ENCODE measurements at regions not wholly inside any gene's neighbourhood (a gene's known extent, or its start where the extent isn't known, plus 50 kb on each side); places are given as distances from the start of the nearest gene placed in this dataset.
"Not testable (repeated sequence)": the region's sequence is repeated elsewhere in the genome, so short reads cannot be mapped to it uniquely, and the experiment has no call there.

DNA sequence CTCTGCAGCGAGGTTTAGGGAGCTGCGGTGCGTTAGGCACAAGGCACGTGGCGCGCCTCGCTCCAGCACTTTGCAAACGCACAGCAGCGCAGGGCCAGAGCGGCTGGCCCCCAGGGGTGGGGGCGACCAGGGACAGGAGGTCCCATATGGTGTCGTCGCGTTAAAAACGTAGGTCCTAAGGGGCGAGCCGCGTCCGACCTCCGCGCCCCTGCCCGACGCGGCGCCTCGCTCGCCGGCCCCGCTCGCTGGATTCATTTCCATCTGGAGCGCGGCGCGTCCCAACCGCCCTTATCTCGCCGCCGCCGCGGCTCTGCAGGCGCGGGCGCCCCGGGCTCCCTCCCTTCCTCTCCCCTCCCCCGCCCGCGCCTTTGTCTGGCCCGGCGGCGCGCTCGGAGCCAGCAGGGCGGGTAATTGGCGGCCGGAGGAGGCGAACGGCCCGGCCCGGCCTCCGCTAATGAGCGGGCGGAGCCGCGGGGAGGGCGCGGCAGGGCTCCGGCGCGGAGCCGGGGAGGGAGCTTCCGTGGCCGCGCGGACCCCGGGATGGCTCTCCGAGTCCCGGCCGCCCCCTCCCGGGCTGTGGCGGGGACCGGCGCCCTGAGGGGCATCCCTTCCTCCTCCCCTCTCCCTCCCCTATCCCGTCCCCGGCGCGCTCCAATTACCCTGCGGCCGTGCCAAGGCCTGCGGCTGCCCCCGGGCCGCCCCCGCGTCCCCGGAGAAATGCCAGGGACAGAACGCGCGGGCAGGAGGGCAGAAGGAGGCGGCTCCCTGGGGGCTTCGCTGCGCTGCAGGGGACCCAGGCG lies 409.0 kb downstream of the BCOR start:
- DNase-seq: no peak

DNA sequence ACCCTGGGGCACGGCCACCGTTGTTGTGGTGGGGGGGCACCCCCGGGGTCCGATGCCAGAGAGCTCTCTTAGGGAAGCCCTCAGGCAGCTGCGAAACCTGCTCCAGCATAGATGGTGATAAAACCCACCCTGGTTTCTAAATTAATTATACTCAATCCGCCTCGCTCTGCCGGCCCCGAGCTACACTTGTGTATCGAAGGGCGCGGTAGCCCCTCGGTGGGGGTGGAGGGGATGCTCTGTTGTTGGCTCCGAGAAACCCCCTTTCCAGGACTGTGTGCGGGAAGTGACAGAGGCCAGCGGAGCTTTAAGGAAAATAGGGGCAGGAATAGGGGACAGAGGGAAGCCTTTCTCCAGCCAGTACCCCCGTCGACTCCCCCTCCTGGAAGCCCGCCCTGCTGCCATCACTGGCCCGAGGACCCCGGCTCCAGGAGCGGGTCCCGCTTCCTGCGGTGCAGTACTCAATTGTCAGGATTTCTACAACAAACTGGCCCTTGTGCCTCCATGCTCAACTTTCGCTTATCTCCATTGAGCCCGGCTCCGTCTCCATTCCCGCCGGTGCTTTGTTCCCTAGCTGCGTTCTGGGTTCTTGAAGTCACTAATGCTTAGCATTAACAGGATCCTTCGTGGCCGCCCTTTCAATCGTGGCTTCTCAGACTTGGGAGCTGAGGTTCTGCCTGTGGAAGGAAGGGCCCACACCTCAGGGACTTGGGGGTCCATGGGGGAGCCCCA lies 408.2 kb downstream of the BCOR start:
- DNase-seq: no peak

DNA sequence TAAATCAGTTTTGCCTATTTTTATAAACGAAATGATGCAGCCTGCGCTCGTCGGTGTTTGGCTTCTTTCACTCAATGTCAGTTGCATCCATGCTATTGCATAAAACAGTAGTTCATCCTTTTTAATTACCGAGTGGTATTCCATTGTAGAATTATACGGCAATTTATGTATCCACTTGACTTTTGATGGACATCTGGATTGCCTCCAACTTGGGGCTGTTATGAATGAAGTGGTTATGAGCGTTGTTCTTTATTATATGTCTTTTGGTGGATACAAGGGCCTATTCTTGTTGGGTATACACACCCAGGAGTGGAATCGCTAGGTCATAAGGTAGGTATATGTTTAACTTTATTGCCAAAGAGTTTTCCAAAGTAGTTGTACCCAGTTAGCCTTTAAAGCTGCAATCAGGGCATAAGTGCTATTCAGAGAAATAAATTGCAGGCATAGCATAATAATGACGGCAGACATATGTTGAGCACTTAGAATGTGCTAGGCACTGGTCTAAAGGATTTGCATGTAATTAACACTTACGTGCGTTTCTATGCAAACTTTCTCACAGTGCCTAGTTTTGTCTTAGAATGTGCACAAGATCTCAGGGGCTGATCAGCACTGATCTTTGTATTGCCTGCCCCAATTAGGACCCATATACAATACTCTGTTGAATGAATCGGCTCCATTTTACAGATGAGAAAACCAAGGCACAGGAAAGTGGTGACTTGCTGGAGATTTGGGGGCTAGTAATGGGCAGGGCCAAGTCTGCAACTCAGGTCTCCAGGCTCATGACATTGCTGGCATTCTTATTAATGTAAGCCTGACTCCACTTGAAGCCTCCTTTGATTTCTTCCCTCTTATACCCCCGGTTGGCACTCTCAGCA lies 407.0 kb downstream of the BCOR start:
- peak; percentile 75 for DNase-seq

DNA sequence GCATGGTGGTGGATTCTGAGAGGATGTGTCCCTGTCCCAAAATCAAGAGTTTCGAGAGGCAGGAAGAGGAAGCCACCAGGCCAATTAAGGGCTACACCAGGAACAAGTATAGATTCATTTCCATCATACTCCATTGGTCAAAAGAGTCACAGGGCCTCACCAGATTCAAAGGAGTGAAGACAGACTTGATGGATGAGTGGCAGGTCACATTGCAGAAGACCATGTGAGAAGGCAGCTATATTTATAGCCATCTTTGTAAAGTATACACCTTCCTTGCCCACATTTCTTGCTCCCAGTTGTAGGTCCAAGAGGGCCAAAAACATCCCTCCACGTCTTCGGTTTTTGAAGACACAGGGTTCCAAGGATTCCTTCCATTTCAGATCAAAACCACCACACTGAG lies 406.0 kb downstream of the BCOR start:
- DNase-seq: no peak

DNA sequence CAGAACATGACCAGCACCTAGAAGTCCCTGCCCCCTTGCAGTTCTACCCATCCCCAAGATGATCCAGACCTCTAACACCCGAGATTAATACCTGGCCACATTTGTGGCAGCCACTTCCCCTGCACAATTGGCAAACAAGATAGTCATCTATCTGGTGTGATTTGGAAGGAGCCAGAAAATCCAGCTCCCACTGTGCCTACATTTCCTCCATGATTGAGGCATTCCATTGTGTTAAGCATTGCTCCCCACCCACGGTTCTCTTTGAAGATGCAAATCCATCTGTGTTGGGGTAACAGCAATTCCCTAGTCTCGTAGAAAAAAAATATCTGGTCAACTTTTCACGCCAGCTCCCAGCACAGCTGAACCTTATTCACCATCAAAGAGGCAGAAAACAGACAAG lies 405.0 kb downstream of the BCOR start:
- DNase-seq: no peak

DNA sequence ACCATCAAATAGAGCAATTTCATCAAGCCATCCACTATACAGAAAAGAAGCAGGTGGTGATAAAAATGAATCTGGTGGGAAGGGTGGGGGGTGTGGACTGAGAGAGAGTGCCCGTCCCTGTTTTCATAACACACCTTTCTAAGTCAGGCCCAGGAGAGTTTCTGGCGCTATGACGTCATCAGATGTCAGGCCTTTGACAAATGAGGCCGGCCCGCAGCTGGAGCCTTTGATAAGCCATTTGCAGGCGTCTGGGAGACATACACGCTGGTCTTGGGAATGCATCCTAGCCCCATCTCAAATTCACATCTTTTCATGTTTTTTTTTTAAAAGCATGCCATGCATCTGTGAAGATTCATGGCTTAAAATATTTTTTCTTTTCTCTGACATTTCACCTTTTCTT lies 404.5 kb downstream of the BCOR start:
- DNase-seq: no peak

DNA sequence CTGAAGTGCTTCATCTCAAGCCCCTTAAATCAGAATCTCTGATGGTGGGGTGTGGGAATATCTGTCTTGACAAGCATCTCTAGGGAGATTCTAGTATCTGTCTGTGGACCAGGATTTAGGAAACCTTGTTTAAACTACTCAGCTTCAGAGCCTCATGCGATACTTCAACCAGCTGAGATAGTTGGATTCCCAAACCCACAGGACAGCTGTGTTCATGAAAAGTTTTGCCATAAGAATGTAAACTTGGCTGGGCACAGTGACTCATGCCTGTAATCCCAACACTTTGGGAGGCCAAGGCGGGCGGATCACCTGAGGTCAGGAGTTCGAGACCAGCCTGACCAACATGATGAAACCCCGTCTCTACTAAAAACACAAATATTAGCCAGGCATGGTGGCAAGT lies 395.1 kb downstream of the BCOR start:
- not testable (repeated sequence) for DNase-seq

DNA sequence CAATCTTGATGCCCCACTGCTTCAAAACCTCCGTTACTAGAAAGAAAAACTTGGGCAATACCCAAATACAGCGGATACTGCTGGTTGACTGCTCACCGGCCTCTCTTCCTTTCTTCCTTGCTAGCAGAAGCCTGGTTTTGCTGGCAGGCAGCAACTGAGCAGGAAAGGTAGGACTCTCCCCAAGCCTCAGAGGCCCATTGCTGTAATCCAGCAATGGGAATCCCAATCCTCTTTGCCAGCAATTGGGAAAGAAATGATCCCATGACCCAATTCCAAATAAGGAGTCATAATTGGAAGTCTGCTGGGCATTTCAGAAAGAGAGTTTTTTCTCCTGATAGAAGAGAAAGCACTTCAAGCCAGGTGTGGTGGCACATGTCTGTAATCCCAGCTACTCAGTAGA lies 394.5 kb downstream of the BCOR start:
- no peak for DNase-seq

DNA sequence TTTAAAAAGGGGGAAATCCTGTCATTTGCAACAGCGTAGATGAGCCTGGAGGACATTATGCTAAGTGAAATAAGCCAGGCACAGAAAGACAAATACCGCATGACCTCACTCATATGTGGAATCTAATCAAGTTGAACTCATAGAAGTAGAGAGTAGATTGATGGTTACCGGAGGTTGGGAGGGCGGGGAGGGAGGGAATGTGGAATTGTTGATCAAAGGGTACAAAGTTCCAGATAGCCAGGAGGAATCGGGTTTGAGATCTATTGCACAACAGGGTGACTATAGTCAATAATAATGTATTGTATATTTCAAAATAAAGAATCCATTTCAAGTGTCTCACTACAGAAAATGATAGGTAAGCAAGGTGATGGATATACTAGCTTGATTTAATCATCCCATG lies 393.2 kb downstream of the BCOR start:
- DNase-seq: no peak

DNA sequence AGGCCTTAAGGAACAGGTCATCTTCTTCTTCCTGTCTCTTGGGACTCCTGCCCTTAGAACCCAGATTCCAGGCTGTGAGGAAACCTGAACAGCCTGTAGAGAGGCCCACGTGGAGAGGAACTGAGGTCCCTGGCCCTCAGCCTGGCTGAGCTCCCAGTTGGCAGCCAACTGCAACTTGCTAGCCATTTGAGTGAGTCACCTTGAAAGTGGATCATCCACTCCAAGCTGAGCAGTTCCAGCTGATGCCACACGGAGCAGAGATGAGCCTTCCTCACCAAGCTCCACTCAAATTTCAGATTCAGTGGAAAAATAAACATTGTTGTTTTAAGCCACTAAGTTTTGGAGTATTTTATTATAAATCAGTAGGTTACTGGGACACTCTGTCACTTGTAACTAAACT lies 392.5 kb downstream of the BCOR start:
- no peak for DNase-seq

DNA sequence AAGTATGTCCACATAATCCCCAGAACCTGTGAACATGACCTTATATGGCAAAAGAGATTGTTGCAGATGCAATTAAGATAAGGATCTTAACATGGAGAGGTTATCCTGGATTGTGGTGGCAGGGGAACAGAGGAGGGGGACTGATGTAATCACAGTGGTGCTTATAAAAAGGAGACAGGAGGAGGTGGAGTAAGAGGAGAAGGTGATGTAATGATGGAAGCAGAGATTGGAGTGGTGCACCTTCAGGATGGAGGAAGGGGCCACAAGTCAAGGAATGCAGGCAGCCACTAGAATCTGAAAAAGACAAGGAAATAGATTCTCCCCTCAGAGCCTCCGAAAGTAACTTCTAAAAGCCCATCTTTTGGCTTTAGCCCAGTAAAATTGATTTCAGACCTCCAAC lies 388.4 kb downstream of the BCOR start:
- no peak for DNase-seq

DNA sequence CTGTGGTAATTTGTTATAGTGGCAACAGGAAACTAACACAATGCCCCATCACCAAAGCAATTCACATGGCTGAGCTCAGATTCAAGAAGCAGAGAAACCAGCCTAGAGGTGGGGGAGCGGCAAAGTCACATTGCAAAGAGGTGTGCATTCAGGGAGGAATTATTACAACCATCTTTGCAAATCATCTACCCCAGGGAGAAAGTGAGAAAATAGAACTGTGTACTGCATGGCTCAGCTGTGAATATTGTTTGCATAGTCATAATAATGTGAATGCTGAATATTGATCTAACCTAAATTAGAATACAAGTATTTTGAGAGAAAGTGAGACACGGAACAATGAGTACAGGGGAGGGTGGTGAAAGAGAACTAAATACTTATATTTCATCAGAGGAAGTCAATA lies 387.9 kb downstream of the BCOR start:
- no peak for DNase-seq

DNA sequence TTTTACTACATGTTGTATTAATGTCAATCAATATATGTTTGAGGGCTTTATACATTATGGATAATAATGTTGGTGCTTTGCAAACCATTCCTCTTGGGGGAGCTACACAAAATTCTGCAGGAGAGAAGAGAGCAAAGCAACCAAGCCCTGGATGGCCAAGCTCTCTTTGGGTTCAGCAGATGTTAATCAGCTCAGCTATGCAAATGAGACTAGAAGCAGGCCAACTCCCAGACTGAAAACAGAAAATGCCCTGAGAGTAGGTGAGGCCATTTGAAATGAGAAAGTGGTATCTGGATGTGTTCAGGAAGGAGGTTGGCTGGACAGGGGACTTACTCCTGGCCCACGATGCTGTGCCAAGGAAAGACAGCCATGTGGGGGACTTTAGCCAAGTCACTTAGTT lies 387.0 kb downstream of the BCOR start:
- no peak for DNase-seq

DNA sequence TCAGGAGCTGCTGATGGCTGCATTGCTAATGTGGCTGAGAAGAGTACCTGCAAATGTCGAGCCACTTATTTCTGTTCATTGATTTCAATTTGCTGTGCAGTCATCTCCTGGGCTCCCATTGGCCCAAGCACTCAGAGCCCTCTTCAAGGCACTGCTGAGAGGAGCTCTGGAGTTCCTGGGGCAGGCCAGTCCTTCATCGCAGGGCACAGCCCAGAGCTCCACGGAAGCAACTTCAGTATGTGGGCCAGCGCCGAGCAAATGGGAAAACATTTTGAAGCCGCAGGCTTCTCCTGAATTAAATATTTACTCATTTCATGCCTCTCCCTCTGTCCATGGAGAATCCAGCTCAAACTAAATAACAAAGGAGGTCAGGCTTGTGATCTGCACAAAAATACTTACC lies 383.3 kb downstream of the BCOR start:
- no peak for DNase-seq

DNA sequence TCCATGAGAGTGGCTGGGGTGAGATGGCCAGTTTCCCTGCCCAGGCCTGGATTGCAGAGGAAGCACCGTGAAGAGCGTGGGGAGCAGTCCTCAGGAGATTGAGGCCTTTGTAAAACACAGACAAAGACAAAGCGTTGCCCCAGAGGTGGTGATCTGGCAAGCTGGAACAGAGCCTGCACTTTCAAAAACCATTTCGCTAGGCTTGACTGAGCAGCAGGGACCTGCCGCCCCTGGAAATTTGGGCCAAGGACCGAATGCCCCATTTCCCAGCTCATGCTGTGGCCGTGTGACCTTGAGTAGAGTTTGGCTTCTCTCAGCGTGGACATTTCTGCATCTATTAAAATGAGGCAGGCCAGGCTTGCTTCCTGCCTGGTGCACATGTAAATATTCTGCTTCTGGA lies 381.4 kb downstream of the BCOR start:
- DNase-seq: no peak

DNA sequence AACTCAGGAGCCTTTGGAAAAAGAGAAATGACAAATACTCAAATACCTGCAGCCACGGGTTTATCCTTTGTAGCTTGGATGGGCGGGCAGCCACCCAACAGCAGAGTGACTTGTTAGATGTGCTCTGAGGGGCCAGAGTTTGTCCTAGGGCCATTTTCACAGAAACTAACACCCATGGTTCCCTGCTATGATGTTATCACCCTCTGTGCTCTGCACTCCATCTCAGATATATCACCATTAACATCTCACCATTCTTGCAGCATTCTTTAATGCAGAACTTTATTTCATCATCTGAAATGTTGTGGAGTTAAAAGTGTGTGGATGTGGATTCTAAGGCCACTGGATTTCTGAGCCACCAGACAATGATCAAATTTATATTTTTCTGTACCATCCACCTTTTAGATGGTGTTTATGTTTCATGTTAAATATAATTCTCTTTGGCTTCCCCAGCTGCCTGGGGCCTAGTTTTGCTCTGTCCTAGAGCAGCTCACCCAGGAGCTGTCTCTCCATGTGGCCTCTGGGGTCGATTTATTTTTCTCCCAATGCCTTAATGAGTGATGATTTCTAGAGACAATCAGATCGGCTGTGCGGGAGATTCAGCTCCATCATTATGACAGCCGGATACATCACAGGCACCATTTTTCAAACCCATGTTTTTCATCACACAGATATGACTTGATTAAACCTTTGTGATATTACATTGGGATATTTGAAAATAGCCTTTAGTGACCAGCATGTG lies 380.8 kb downstream of the BCOR start:
- no peak for DNase-seq

DNA sequence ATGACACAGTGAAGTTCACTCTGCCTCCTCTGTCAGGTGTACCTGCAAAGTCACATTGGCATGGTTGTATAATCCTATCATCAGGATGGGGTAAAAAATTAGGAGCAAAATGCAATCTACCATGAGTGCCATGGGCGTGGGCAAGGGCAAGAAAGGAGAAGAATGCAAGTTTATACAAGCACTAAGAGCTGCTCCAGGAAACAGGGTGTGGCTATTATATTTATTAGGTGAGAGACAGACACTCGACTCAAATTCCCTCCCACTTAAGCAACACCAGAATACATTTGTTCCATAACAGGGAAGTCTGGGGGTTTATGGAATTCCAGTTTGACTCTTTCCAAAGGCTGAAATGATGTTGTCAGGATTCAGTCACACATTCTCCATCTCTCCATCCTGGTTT lies 378.8 kb downstream of the BCOR start:
- no peak for DNase-seq

DNA sequence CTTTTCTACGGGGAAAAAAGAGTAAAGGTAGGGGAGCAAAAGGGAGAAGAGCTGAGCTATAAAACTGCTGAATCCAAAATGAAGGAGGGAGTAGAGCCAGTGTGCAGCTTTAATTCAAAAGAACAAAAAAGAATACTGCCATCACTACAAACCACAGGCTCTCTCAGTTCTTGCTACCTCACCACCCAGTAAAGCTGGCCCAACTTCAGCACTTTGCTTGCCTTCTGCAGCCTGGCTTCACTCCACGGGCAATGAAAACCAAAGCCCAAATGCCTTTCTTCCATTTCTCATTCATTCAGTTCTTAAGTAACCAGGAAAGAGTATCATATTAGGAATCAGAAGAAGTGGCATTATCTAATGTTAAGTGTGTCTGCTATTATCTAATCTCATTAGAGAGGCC lies 376.8 kb downstream of the BCOR start:
- no peak for DNase-seq

DNA sequence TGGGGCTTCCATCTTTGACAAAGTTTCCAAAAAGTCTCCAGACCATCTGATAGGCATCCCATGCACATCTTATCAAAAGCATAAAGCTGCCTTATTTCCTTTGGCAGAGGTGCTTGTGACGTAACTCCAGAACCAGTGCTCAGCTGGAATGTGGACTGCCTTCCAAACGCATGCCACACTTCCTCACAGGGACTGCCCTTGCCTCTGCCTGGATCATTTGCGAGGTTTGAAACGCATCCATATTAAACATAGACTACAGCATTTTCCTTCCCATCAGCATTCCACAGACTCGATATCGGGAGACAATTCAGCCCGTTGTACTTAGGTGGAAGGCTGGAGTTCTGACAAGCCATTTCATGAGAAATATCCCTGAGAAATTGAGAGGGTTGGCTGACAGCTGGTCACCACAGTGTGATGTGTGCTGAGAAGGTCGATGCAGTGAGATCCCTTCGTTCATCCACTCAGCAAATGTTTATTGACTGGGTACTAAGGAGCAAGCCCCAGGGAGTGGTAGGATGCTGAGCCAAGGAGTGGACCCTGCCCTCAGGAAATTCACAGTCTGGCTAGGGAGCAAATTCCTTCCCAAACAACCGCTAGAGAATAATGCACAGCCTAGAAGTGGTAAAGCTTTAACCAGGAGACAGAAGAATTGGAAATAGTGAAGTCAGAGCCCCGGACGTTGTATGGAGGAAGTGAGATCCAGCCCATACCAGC lies 376.0 kb downstream of the BCOR start:
- no peak for DNase-seq

DNA sequence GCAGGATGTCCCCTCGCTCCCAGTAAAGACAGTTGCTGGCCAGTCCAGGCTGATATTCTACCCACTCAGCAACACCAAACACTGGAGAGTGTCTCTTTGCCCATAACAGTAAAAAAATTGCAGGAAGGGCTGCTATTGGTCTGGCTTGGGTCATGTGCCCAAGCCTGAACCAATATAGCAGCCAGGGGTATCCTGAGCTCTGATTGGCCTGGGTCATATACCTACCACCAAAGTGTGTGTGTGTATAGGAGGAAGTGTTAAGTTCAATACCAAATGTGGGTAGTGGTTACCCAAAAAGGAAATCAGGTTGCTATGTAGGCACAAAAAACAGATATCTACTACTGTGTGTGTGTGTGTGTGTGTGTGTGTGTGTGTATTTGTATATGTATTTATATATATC lies 373.2 kb downstream of the BCOR start:
- no peak for DNase-seq

DNA sequence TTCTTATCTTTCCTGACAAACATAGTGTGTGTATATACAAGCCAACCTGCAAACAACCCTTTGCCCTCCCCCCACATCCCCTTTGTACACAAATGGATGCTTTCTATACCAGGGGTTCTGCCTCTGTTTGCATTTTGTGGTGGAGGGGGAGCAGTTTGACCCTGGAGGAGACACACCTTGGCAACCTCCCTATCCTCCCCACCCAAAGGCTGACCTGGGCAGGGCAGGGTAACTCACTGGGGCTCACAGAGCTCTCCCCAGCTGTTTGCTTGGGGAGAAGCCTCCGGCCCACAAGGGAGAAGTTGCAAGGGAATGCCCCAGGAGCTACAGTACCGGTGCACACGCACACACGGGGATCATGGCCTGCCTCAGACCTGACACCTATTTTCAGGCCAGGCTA lies 372.6 kb downstream of the BCOR start:
- no peak for DNase-seq

DNA sequence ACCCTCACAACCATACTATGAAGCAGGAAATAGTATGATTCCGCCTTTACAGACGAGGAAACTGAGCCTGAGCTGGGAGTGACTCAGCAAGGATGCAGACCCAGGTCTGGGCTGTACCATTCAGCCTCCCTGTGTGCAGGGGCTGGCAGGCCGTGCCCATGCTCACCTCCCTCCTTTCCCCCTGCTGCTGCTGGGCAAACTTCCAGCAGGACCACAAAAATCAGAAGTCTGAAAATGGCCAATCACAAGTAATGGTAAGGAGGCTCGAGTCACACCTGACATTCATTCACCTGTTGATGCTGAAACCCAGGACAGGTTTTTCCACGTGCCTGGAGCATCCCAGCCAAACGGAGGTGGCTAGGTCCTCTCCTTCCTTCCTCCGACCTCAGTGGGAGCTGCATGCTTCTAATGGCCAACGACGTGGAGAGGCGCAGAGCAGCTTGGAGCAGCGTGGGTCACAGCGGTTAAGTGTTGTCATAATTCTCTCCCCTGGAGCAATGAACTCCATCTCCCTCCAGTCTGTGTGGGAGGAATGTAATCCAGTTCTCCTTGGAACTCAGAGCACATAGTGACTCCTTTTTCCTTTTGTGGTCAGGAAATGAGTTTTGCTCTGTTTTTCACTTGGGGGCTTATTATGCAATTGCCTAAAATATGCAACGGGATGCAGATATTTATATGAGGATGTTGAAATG lies 371.7 kb downstream of the BCOR start:
- no peak for DNase-seq

Data from NCI-H524 treated with DMSO at 0.1 percent for 48 hours (cell line).